Stimulated activated CD8-positive, alpha-beta memory T cell treated with anti-CD3 and anti-CD28 coated beads, Interleukin-4, amount 100 ng/mL, for 1 hour (primary cell): ENCODE measurements at regions not wholly inside any gene's neighbourhood (a gene's known extent, or its start where the extent isn't known, plus 50 kb on each side); places are given as distances from the start of the nearest gene placed in this dataset.
"Not testable (repeated sequence)": the region's sequence is repeated elsewhere in the genome, so short reads cannot be mapped to it uniquely, and the experiment has no call there.

Experiments
- DNase-seq, 2 donors: peaks; one replicate each; pipeline ENCODE4 v3.0.0-alpha.2; 2020; ENCODE audit warnings: low read depth in 2 of 2, low spot score in 1 of 2

DNA sequence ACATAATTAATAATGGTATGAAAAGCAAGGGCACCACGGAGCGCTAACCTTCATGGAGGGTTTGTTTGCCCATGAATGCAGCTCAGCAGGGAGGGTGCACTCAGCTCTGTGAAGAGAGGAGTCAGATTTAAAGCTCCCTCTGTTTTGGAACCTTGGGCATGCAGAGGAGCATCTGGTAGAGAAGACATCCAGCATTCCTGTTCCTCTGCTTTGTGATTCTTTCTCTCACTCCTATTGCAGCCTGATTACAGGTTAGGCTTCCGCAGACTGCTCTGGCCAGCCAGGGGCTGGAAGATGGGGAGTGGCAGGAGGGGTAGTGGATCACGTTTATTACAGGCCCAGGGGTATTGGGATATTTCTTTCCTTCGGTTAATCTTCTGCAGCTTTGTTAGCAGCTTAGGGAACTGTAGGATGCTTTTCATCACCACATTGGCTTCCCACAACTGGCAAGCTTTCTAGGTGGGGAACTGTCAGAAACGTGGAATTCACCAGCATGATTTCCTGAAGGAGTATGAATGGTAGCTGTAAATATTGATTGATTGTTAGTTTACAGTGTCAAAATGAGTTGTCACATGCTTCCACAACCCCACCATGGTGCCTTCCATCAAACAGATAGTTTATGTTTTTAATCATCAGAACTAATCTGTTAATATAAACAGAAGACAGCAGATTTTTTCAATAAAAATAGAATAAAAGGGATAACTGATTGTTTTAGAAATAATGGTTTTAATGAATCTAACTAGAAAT, 201.1 kb downstream of the VAPA start:
- no peak for DNase-seq

DNA sequence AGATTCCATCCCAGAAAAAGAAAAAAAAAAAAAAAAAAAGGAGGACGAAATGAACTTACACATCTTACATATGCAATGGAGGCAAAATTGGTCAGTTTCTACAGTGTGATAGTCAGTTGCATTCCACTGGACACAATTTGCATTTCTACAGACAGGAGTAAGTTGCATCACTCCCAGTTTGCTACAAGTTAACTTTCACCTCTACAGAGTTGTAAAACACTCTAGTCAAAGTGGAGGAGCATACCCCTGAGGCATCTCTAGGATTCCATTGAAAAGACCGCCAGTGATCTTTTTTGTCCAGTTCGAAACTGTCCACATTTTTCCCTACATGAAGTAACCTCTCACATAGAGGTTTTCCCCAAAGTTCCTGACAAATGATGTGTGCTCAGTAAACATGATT, 202.8 kb downstream of the VAPA start:
- DNase-seq: no peak

DNA sequence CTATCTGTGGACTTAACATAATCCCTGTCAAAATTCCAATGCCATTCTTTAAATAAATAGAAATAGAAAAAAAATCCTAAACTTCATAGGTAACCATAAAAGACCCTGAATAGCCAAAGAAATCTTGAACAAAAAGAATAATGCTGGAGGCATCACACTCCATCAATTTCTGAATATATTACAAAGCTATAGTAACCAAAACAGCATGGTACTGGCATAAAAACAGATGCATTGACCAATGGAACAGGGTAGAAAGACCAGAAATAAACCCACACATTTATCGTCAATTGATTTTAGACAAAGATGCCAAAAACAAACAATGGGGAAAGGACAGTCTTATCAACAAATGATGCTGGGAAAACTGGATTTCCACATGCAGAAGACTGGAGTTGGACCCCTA, 205.7 kb downstream of the VAPA start:
- DNase-seq: no peak

GRCh38 chr18:10119991-10120390, 206.2 kb downstream of the VAPA start:
- no peak for DNase-seq

GRCh38 chr18:10120622-10121021, 206.8 kb downstream of the VAPA start:
- DNase-seq: no peak

GRCh38 chr18:10121028-10121427, 207.2 kb downstream of the VAPA start:
- DNase-seq: no peak

GRCh38 chr18:10121786-10122515, 208.1 kb downstream of the VAPA start:
- no peak for DNase-seq

DNA sequence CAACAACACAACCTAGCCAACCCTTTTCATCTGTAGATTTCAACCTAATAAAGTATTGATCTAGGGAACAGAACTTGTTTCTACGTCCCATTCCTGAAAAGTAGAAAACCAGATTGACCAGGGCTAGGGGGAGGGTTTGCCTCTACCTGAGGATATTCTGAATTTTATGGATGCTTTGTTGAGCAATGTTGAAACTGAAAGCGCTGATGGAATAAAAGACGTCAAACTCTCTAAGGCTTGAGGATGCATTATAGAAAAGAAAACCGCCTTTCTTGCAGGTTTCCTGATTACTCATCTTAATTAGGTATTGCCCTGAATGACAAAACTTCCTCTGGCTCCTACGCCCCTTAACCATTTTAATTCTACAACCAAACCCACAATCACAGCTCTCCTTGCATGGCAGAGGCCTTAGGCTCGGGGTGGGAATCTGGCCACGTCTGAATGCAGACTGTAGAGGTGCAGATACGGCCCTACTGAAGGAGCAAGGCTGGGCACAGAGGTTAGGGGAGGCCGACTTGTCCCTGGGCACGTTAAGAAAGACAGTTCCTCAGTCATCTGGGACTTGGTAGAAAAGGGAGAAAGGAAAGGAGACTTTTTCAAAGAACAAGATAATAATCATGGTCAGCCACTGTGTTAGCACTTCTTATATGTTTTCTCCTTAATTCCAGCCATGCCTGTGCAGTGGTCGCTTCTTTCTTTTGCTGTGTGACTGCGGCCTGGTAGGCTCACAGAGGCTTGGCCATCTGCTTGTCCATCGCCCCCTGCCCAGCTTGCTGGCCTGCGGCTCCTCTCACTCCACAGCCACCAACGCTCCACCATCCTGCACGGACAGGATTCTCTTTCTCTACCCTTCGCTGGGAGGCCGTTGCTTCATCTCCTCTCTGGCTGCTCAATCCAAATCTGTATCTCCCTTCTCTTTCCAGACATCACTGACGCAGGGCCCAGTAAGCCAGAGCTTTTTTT, 209.5 kb downstream of the VAPA start:
- no peak for DNase-seq

GRCh38 chr18:10124071-10124470, 210.3 kb downstream of the VAPA start:
- no peak for DNase-seq

DNA sequence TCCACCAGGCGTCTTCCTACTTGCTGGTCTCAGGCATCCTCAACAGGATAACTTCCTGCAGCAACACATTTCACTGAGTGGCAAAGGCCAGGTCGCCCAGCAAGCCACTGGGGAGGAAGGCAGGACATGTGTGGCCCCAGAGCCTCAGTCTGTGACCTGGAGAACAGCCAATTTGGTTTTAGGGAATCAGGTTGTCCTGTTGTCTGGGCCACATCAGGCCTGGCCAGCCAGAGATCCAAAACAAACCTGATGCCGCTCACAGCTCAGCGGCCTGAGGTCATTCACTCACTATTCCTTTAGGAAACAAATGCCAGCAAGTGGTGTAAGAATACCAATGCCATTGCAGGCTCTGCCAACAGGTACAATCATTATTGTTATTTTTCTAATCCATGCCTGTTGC, 210.7 kb downstream of the VAPA start:
- DNase-seq: no peak

- DNase-seq: no peak
These were observed 211.2 kb downstream of the VAPA start for GRCh38 chr18:10124967-10125366.

- no peak for DNase-seq
These were observed 213.9 kb downstream of the VAPA start for GRCh38 chr18:10127729-10128128.

DNA sequence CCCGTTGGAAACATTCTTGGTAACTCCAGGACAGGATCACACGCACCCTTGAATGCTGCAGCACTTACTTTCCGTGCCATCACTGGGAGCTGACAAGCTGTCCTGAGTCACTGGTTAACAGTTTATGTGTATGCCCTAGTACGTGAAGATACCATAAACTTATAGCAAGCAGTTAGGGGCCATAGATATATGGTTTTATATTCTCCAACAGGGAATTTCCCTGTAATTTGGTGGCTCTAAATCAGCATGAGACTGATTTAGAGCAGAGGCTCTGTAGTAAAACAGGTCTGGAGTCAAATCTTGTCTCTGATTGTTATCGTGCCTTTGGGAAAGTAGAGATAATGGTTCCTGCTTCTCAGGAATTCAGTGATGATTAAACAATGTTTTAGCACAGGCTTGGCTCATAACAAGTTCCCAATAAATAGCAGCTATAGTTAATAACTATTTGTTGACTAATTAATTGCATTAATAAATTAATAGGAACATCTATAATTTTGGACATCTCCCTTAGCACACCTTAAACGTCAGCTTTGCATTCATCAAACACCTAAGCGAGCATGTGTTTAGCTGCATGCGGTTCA, 215.2 kb downstream of the VAPA start:
- DNase-seq: no peak

GRCh38 chr18:10130606-10131005, 216.8 kb downstream of the VAPA start:
- no peak for DNase-seq

- DNase-seq: no peak
These were observed 217.3 kb downstream of the VAPA start for GRCh38 chr18:10131081-10131459.

DNA sequence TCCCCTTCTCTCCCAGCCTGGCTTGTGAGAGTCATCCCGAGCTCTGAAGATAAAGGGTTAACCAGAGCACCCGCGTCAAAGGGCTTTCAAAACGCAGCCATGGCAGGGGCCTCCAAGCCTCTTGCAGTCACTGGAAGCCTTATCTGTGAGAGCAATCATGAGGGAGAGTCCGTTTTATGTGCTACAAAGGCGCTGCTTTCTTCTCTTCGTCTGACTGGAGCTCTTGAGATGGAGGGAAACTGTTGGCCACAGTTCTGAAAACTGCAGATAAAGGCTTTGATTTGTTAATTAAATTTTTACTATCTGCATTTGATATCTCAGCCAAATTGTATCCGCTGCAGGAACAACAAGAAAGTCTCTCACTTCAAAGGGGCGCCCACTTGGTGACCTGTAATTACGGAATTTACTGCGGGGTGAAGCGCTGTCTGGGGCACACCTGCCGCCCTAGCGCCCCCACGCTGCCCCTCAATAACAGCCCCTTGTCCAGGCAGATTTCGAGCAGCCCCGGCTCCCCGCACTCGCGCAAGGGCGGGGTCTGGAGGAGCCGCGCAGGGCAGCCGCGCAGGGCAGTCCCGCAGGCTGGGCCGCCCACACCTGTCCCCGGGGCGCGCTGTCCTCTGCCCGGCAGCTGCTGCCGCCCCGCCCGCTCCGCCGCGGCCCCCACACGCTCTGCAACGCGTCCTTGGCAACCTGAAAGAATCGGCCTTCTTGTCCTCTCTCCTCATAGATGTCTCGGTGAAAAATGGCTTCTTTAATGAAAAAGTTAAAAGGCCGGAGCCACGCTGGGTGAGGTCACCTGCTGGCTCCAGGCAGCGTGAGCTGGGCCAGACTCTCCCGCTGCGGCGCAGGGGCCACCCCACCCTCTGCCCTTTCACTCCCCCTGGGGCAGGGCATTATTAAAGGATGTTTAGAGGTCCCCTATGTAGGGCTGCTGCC, 217.9 kb downstream of the VAPA start:
- DNase-seq: no peak

- DNase-seq: no peak
These were observed 219.7 kb downstream of the VAPA start for GRCh38 chr18:10133516-10133915.

- DNase-seq: no peak
These were observed 220.4 kb downstream of the VAPA start for GRCh38 chr18:10134204-10134603.

GRCh38 chr18:10134749-10135148, 220.9 kb downstream of the VAPA start:
- not testable (repeated sequence) for DNase-seq

DNA sequence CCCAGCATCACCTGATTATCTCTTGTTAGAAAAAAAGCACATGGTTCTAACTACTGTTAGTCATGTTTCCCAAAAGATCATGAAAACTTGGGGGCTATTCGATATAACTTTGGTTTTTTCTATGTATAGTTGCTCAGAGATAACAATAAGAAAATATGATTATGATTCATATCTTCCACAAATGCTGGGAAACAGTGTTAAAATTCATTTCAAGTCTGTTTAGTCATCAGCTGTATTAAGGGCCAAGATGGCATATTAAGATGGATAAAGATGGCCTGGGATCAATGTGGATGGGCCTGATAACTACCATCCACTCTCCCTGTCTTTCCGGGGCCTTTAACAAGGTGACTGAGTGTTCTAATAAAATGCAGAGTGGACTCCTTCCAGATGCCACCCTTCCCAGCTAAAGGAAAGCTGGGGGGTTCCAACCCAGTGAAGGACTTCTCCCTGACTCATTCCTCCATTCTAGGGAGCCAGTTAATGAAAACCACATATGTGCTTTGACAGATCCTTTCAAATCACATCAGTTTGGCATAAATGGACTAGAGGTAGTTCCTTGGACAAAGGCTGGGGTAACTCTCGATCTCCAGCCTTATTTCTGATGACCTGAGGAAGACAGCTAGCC, 221.6 kb downstream of the VAPA start:
- DNase-seq: no peak
